Activated T-helper 17 cell treated with anti-CD3 and anti-CD28 coated beads, Interleukin-2, amount 50 U/mL, for 72 hours (primary cell): ENCODE measurements at regions not wholly inside any gene's neighbourhood (a gene's known extent, or its start where the extent isn't known, plus 50 kb on each side); places are given as distances from the start of the nearest gene placed in this dataset.
A peak's percentile ranks its signal among the peaks of the same experiment; 100 is the strongest.

Source experiments
- ATAC-seq: fragments of 150-1000 bp; cut with Tn5 transposase; replicated peaks from 2 replicates; pipeline ENCODE4 v1.10.0; 2021; ENCODE audit warnings: mild to moderate bottlenecking, moderate library complexity
- H3K27ac Mint-ChIP-seq: one replicate; pipeline ENCODE4 v1.8.0; 2022; ENCODE audit warnings: mixed read lengths
- H3K27me3 Mint-ChIP-seq: one replicate; pipeline ENCODE4 v1.8.0; 2022; ENCODE audit warnings: mixed read lengths
- H3K36me3 Mint-ChIP-seq: one replicate; pipeline ENCODE4 v1.8.0; 2022; ENCODE audit warnings: low read depth, mild to moderate bottlenecking, mixed read lengths
- H3K4me1 Mint-ChIP-seq: one replicate; pipeline ENCODE4 v1.8.0; 2022; ENCODE audit warnings: mixed read lengths
- H3K4me3 Mint-ChIP-seq: one replicate; pipeline ENCODE4 v1.8.0; 2022; ENCODE audit warnings: mild to moderate bottlenecking, mixed read lengths
- H3K9me3 Mint-ChIP-seq: one replicate; pipeline ENCODE4 v1.8.0; 2022; ENCODE audit warnings: mixed read lengths

GRCh38 chr5:68385936-68386335 lies 170.4 kb downstream of the PIK3R1 start:
- no peak overlapping the region for H3K27ac Mint-ChIP-seq
- H3K4me1 Mint-ChIP-seq: peaks cover 36% of the 10 kb centered on the region
- H3K9me3 Mint-ChIP-seq: peaks cover 6% of the 10 kb centered on the region
- no peak for ATAC-seq
- no peak overlapping the region for H3K4me3 Mint-ChIP-seq
- no peaks in the 10 kb centered on the region for H3K27me3 Mint-ChIP-seq
- H3K36me3 Mint-ChIP-seq: no peaks in the 10 kb centered on the region

GRCh38 chr5:68387074-68387796 lies 171.7 kb downstream of the PIK3R1 start:
- no peaks in the 10 kb centered on the region for H3K36me3 Mint-ChIP-seq
- H3K4me1 Mint-ChIP-seq: peaks cover 27% of the 10 kb centered on the region
- no peak overlapping the region for H3K27ac Mint-ChIP-seq
- no peak overlapping the region for H3K4me3 Mint-ChIP-seq
- ATAC-seq: no peak
- H3K9me3 Mint-ChIP-seq: peaks cover 6% of the 10 kb centered on the region
- no peaks in the 10 kb centered on the region for H3K27me3 Mint-ChIP-seq

GRCh38 chr5:68389618-68390017 lies 174.1 kb downstream of the PIK3R1 start:
- H3K27ac Mint-ChIP-seq: no peak overlapping the region
- H3K27me3 Mint-ChIP-seq: no peaks in the 10 kb centered on the region
- no peak for ATAC-seq
- H3K4me3 Mint-ChIP-seq: no peak overlapping the region
- no peaks in the 10 kb centered on the region for H3K36me3 Mint-ChIP-seq
- no peaks in the 10 kb centered on the region for H3K9me3 Mint-ChIP-seq
- peaks cover 8% of the 10 kb centered on the region for H3K4me1 Mint-ChIP-seq

GRCh38 chr5:68392617-68393016 lies 177.1 kb downstream of the PIK3R1 start:
- Mint-ChIP-seq H3K9me3 (peaks cover 4% of the 10 kb centered on the region), H3K4me3 (no peak overlapping the region), H3K36me3 (no peaks in the 10 kb centered on the region), H3K27me3 (no peaks in the 10 kb centered on the region), H3K27ac (no peak overlapping the region), H3K4me1 (no peaks in the 10 kb centered on the region)
- ATAC-seq: no peak

GRCh38 chr5:68395302-68395701 lies 179.7 kb downstream of the PIK3R1 start:
- Mint-ChIP-seq H3K27ac (no peak overlapping the region), H3K4me3 (no peak overlapping the region), H3K27me3 (no peaks in the 10 kb centered on the region)

GRCh38 chr5:68395926-68396511 lies 180.5 kb downstream of the PIK3R1 start:
- no peaks in the 10 kb centered on the region for H3K36me3 Mint-ChIP-seq
- H3K4me1 Mint-ChIP-seq: peaks cover 5% of the 10 kb centered on the region
- H3K4me3 Mint-ChIP-seq: no peak overlapping the region
- no peak for ATAC-seq
- no peaks in the 10 kb centered on the region for H3K27me3 Mint-ChIP-seq
- H3K9me3 Mint-ChIP-seq: peaks cover 4% of the 10 kb centered on the region
- H3K27ac Mint-ChIP-seq: no peak overlapping the region

More at GRCh38 chr5:68395302-68395701, 179.7 kb downstream of the PIK3R1 start:
- Mint-ChIP-seq H3K9me3 (peaks cover 4% of the 10 kb centered on the region), H3K4me1 (peaks cover 5% of the 10 kb centered on the region), H3K36me3 (no peaks in the 10 kb centered on the region)
- ATAC-seq: no peak

GRCh38 chr5:68396722-68397121 lies 181.2 kb downstream of the PIK3R1 start:
- no peak overlapping the region for H3K4me3 Mint-ChIP-seq
- no peaks in the 10 kb centered on the region for H3K36me3 Mint-ChIP-seq
- no peaks in the 10 kb centered on the region for H3K27me3 Mint-ChIP-seq
- no peak overlapping the region for H3K27ac Mint-ChIP-seq
- ATAC-seq: no peak
- H3K4me1 Mint-ChIP-seq: peaks cover 5% of the 10 kb centered on the region
- H3K9me3 Mint-ChIP-seq: peaks cover 4% of the 10 kb centered on the region

GRCh38 chr5:68398146-68398812 lies 182.7 kb downstream of the PIK3R1 start:
- H3K9me3 Mint-ChIP-seq: peaks cover 4% of the 10 kb centered on the region
- peak; percentile 52 for ATAC-seq
- H3K27me3 Mint-ChIP-seq: no peaks in the 10 kb centered on the region
- H3K4me1 Mint-ChIP-seq: peaks cover 5% of the 10 kb centered on the region
- H3K36me3 Mint-ChIP-seq: no peaks in the 10 kb centered on the region
- no peak overlapping the region for H3K27ac Mint-ChIP-seq
- no peak overlapping the region for H3K4me3 Mint-ChIP-seq

- Mint-ChIP-seq H3K4me3 (no peak overlapping the region), H3K27me3 (no peaks in the 10 kb centered on the region), H3K36me3 (no peaks in the 10 kb centered on the region), H3K4me1 (peaks cover 20% of the 10 kb centered on the region), H3K27ac (no peak overlapping the region), H3K9me3 (no peaks in the 10 kb centered on the region)
- no peak for ATAC-seq
These were observed 187.7 kb downstream of the PIK3R1 start for GRCh38 chr5:68403301-68403700.

GRCh38 chr5:68404246-68404645 lies 188.7 kb downstream of the PIK3R1 start:
- H3K4me1 Mint-ChIP-seq: peaks cover 20% of the 10 kb centered on the region
- ATAC-seq: no peak
- no peaks in the 10 kb centered on the region for H3K27me3 Mint-ChIP-seq
- no peak overlapping the region for H3K27ac Mint-ChIP-seq
- H3K36me3 Mint-ChIP-seq: no peaks in the 10 kb centered on the region
- H3K4me3 Mint-ChIP-seq: no peak overlapping the region
- no peaks in the 10 kb centered on the region for H3K9me3 Mint-ChIP-seq

- peak; percentile 73 for ATAC-seq
- Mint-ChIP-seq H3K4me3 (no peak overlapping the region), H3K4me1 (peaks cover 20% of the 10 kb centered on the region), H3K36me3 (no peaks in the 10 kb centered on the region), H3K27me3 (no peaks in the 10 kb centered on the region), H3K9me3 (no peaks in the 10 kb centered on the region), H3K27ac (no peak overlapping the region)
These were observed 189.6 kb downstream of the PIK3R1 start for GRCh38 chr5:68405026-68405684.

- H3K4me3 Mint-ChIP-seq: peak overlapping the region; percentile 52
These were observed 190.5 kb downstream of the PIK3R1 start for GRCh38 chr5:68405784-68406743.

GRCh38 chr5:68406767-68407241 lies 191.2 kb downstream of the PIK3R1 start:
- Mint-ChIP-seq H3K9me3 (no peaks in the 10 kb centered on the region), H3K4me1 (peaks cover 20% of the 10 kb centered on the region), H3K27ac (peak overlapping the region; percentile 44), H3K36me3 (no peaks in the 10 kb centered on the region), H3K27me3 (no peaks in the 10 kb centered on the region), H3K4me3 (peak overlapping the region; percentile 52)
- peak; percentile 30 for ATAC-seq

More at GRCh38 chr5:68405784-68406743, 190.5 kb downstream of the PIK3R1 start:
- peak overlapping the region; percentile 44 for H3K27ac Mint-ChIP-seq
- no peaks in the 10 kb centered on the region for H3K27me3 Mint-ChIP-seq
- peak; percentile 80 for ATAC-seq
- H3K9me3 Mint-ChIP-seq: no peaks in the 10 kb centered on the region
- no peaks in the 10 kb centered on the region for H3K36me3 Mint-ChIP-seq
- peaks cover 20% of the 10 kb centered on the region for H3K4me1 Mint-ChIP-seq
